A673 (cell line): ENCODE measurements at regions not wholly inside any gene's neighbourhood (a gene's known extent, or its start where the extent isn't known, plus 50 kb on each side); places are given as distances from the start of the nearest gene placed in this dataset.

Experiments
- BruUV-seq: library from RNA; stranded (reverse); fragments of 400-500 nt; replicated peaks from 2 replicates; lab custom pipeline; 2021; lab: Mats Ljungman, UMichigan
- CTCF ChIA-PET: fragments of 300-600 bp; sonication (Branson Sonifier 250); formaldehyde crosslinking; loops from one replicate; lab custom pipeline; 2022; ENCODE audit warnings: antibody characterized with exemption; lab: Charles Lee
- POLR2A ChIA-PET: fragments of 300-600 bp; sonication (Branson Sonifier 250); formaldehyde crosslinking; loops from one replicate; lab custom pipeline; 2022; ENCODE audit warnings: antibody characterized with exemption; ENCODE audit not compliant: low non-redundant PET; lab: Charles Lee
- DNase-seq: peaks from one replicate; pipeline ENCODE4 v3.0.0-alpha.2; 2015; ENCODE audit warnings: low spot score
- H3K27ac ChIP-seq: fragments of 200-600 bp; sonication (generic); 2 replicates; pipeline ENCODE4 v1.5.1; 2016; ENCODE audit warnings: mixed run types, low read depth, mild to moderate bottlenecking, mixed read lengths, antibody characterized with exemption, low read length; ENCODE audit not compliant: poor library complexity, severe bottlenecking
- H3K27me3 ChIP-seq: fragments of 200-600 bp; sonication (generic); replicated peaks from 2 replicates; pipeline ENCODE4 v1.6.1; 2017; ENCODE audit warnings: mixed run types, low read depth, mild to moderate bottlenecking, mixed read lengths, antibody characterized with exemption, low read length; ENCODE audit not compliant: insufficient read depth, poor library complexity
- H3K36me3 ChIP-seq: fragments of 200-600 bp; sonication (generic); 2 replicates; pipeline ENCODE4 v1.6.1; 2016; ENCODE audit warnings: mixed run types, mild to moderate bottlenecking, mixed read lengths, antibody characterized with exemption, low read length; ENCODE audit not compliant: insufficient read depth, poor library complexity, severe bottlenecking
- H3K4me1 ChIP-seq: fragments of 200-600 bp; sonication (generic); 2 replicates; pipeline ENCODE4 v1.6.1; 2017; ENCODE audit warnings: mixed run types, mild to moderate bottlenecking, mixed read lengths, antibody characterized with exemption, low read length; ENCODE audit not compliant: insufficient read depth, poor library complexity, severe bottlenecking
- H3K4me3 ChIP-seq: fragments of 200-600 bp; sonication (generic); 2 replicates; pipeline ENCODE4 v1.5.1; 2016; ENCODE audit warnings: low read depth, mixed run types, mild to moderate bottlenecking, mixed read lengths, low read length; ENCODE audit not compliant: poor library complexity, severe bottlenecking
- H3K9me3 ChIP-seq: fragments of 200-600 bp; sonication (generic); 2 replicates; pipeline ENCODE4 v1.6.1; 2016; ENCODE audit warnings: mixed run types, low read depth, mild to moderate bottlenecking, mixed read lengths, antibody characterized with exemption, low read length; ENCODE audit not compliant: poor library complexity, severe bottlenecking
- EZH2 ChIP-seq: fragments of 200-600 bp; sonication (generic); IDR thresholded peaks from 2 replicates; pipeline ENCODE4 v1.6.1; 2017; ENCODE audit warnings: borderline replicate concordance, low read depth, mild to moderate bottlenecking, mixed read lengths, antibody characterized with exemption, low read length; ENCODE audit not compliant: poor library complexity, severe bottlenecking
- intact Hi-C: fragments of 100-400 bp; cut with micrococcal nuclease; formaldehyde crosslinking; loops from one replicate; pipeline ENCODE4 v1.10.0; 2022; ENCODE audit not compliant: unreplicated experiment
- TF ChIP-seq, protein P1 (sequence below): fragments of 300-800, 200-600 bp; sonication (generic); conservative IDR thresholded peaks from 2 replicates; pipeline ENCODE4 v1.5.1; 2017; ENCODE audit warnings: low read depth, mild to moderate bottlenecking, antibody characterized with exemption, low read length, moderate library complexity, mixed read lengths

DNA sequence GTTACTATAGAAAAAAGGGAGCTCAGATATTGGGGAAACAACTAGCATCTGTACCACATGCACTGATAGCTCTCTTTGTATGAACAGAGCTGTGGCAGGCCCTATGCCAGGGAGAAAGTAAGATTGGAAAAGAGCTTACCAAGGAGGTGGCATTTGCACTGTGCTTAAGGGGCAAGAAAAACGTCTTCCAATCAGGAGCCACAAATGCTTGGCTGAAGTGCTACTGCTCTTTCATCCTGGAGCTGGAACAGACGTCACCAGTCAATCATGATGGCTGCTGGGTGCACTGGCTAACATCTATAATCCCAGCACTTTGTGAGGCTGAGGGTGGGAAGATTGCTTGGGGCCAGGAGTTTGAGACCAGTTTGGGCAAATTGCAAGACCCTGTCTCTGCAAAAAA lies 218.5 kb downstream of the SEC14L1 start:
- no peaks in the 10 kb centered on the region for H3K36me3 ChIP-seq
- TF ChIP-seq, protein P1, sequence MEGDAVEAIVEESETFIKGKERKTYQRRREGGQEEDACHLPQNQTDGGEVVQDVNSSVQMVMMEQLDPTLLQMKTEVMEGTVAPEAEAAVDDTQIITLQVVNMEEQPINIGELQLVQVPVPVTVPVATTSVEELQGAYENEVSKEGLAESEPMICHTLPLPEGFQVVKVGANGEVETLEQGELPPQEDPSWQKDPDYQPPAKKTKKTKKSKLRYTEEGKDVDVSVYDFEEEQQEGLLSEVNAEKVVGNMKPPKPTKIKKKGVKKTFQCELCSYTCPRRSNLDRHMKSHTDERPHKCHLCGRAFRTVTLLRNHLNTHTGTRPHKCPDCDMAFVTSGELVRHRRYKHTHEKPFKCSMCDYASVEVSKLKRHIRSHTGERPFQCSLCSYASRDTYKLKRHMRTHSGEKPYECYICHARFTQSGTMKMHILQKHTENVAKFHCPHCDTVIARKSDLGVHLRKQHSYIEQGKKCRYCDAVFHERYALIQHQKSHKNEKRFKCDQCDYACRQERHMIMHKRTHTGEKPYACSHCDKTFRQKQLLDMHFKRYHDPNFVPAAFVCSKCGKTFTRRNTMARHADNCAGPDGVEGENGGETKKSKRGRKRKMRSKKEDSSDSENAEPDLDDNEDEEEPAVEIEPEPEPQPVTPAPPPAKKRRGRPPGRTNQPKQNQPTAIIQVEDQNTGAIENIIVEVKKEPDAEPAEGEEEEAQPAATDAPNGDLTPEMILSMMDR, result no peak
- TF ChIP-seq EZH2, result no peak
- H3K9me3 ChIP-seq, result no peaks in the 10 kb centered on the region
- H3K4me1 ChIP-seq, result peaks cover 22% of the 10 kb centered on the region
- no TSS peak for BruUV-seq
- ChIA-PET POLR2A (no interaction called here), CTCF (interaction anchor here (0.7 kb wide), 1 partner anchor 665 kb away, joined by 3 read pairs; no protein-coding TSS in a partner anchor)
- H3K4me3 ChIP-seq, result no peak overlapping the region
- no peak overlapping the region for H3K27ac ChIP-seq
- intact Hi-C loops, result no loop called here
- no peak for DNase-seq
- H3K27me3 ChIP-seq, result no peaks in the 10 kb centered on the region

DNA sequence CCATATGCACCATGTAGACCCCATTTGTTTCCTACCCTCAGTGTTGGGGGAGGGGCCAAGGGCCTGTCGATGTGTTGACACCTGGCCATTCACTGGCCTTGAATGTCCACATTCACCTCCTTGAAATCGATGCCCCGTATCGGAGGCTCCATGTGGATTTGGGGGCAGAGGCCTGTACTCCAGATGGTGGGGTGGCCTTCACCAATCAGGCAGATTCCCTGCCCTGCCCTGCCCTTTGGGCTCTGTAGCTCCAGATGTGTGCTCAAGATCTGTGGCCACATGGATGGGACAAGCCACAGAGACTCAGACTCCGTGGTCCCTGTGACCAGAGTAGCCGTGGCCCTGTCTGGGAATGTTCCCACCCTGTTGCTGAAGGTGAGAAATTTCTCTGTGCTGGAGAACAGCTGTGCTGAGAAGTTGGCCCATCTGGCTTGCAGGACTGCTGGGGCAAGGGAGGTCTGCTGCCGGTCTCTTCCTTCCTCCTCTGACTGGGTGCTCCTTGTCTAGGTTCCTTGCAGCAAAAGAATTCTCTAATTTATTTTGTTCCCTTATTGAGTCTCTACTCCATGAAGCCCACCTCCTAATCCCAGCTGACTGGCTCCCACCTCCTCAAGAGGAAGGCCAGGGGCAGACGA lies 221.3 kb downstream of the SEC14L1 start:
- ChIA-PET POLR2A (no interaction called here), CTCF (no interaction called here)
- peaks cover 34% of the 10 kb centered on the region for H3K4me1 ChIP-seq
- H3K36me3 ChIP-seq, result no peaks in the 10 kb centered on the region
- no TSS peak for BruUV-seq
- intact Hi-C loops, result no loop called here
- no peaks in the 10 kb centered on the region for H3K27me3 ChIP-seq
- TF ChIP-seq, protein P1, result no peak
- no peak for TF ChIP-seq EZH2
- DNase-seq, result no peak
- no peak overlapping the region for H3K4me3 ChIP-seq
- no peaks in the 10 kb centered on the region for H3K9me3 ChIP-seq
- H3K27ac ChIP-seq, result no peak overlapping the region

DNA sequence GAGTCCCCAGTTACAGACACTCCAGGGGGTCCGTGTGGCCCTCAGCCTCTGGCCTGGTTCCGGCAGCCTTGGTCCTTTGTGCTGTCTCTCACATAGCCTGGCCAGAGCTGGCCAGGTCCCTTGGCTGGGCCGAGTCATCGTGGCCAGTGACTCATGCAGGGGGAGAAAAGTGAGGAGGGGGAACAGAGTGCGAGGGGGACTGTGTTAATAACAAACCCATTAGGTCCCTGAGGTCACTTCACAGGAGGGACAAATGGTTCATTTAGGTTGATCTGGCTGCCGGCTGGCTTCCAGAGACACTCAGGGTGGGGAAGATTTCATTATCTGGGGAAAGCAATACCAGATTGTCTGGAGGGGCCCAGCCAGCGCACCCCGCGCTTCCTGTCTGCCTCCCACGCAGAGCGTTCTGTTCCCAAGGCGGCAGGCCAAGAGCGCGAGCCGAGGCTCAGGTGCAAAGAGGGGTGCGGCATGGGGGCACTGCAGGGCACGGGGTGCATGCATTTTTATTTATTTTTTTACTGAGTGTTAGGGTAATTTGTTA lies 223.1 kb downstream of the SEC14L1 start:
- BruUV-seq, result no TSS peak
- H3K4me1 ChIP-seq, result peaks cover 34% of the 10 kb centered on the region

More for the DNA sequence above, 223.1 kb downstream of the SEC14L1 start:
- no peaks in the 10 kb centered on the region for H3K9me3 ChIP-seq
- ChIA-PET POLR2A (no interaction called here), CTCF (no interaction called here)
- H3K4me3 ChIP-seq, result no peak overlapping the region
- intact Hi-C loops, result no loop called here
- peak; percentile 56 for DNase-seq
- no peaks in the 10 kb centered on the region for H3K36me3 ChIP-seq
- no peaks in the 10 kb centered on the region for H3K27me3 ChIP-seq
- peak overlapping the region; percentile 64 for H3K27ac ChIP-seq
- TF ChIP-seq EZH2, result no peak
- TF ChIP-seq, protein P1, result no peak
